Fibroblast of skin of abdomen (primary cell): ENCODE measurements at regions not wholly inside any gene's neighbourhood (a gene's known extent, or its start where the extent isn't known, plus 50 kb on each side); places are given as distances from the start of the nearest gene placed in this dataset.

ENCODE experiments used
- DNase-seq: peaks from one replicate; pipeline ENCODE4 v3.0.0-alpha.2; 2013

DNA sequence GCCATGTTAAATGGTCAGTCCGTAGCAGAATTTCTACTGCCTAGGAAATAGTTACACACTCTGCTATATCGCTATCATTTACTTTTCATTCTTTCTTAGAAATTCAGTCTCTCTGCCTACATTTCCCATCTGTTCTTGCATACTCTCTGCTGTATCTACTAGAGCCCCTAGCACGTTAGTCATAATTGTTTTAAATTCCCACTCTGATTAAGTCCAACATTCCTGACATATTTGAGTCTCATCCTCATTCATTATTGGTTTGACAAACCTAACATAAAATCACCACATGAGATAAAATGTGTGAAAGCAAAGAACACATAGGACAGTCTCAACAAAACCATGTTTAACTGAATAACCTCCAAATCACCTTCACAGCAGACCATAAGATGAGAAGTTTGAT, 513.6 kb downstream of the PLPP3 start:
- peak; percentile 86 for DNase-seq

DNA sequence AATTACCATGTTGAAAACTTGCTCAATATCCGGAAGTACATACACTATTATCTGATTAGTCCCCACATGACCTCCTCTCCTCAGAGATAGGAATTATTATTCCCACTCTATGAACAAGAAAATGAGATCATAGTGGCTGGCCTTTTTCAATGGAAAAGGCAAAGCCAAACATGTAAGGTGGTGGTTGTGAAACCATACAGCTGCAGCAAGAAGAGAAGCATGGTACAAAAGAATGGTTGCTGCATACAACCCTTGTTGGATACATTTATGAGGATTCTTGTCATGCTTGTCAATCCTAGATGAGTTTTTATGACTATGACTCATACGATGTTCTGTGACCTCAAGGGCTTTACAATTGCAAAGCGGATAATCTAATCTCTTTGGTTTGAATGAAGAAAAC, 514.7 kb downstream of the PLPP3 start:
- peak; percentile 85 for DNase-seq

DNA sequence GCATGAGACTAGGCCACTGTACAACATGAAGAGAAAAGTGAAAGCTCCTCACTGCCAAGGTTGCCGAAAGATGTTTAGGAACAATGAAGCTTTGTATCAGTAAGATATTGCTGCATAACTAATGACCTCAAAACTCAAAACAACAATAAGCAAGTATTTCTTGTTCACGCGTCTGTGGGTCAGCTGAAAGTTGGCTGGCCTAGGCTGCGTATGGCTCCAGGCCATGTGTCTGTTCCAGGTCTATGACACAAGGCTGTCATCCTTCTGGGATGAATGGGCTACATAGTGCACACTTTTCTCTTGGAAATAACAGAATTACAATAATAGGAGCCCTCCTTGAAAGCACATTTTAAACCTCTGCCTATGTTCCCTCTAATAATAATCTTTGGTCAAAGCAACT, 515.9 kb downstream of the PLPP3 start:
- no peak for DNase-seq

DNA sequence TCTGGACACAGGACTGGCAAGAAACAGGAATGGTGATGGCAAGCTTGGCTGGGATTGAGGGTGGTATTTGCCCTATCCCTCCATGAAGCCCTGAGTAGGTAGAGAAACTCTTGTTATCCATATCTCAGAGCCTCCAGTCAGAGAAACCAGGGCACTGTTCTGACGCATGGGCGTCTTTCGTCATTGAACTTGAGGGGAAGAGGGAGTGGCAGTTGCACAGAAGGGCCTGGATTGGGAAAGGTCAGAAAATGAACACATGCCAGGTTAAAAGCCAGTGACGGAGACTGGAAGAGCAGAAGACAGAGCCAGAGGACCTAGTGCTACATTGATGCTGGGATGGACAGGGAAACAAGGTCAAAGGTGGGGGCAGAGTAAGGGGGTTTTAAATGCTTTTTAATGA, 516.7 kb downstream of the PLPP3 start:
- DNase-seq: no peak

DNA sequence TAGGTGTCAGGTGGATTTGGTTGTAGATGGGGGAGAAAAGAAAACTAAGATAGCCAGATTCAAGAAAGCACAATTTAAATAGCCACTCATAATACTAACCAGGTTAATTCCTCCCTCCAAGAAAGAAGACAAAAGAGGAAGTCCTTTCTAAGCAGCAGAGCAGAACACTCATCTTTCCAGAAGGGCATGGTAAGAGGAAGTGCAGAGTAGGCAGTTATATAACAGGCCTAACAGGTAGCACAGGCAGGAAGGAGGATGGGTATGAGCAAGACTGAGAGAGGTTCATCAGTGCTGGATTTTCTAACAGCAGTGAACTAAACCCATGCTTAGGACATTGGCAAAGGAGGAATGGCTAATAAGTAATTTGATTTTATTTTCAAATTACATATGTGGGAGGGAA, 517.5 kb downstream of the PLPP3 start:
- DNase-seq: no peak

DNA sequence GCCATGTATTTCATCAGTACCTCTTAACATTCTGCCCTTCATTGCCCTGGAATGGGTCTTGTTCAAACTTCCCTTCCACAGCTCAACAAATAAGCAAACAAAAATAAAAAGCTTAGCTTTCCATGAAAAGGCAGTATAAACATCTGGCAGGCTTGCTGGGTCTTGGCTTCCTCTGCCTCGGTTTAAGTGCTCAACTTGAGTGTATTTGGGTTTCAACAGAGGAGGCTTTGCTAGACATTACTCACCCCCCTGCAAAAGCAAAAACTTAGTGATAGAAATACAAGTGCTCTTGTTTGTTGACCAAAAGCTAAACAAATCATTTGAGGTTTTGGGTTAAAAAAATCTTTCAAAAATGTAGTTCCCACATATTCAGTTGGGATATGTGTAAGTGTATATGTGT, 518.5 kb downstream of the PLPP3 start:
- DNase-seq: no peak

DNA sequence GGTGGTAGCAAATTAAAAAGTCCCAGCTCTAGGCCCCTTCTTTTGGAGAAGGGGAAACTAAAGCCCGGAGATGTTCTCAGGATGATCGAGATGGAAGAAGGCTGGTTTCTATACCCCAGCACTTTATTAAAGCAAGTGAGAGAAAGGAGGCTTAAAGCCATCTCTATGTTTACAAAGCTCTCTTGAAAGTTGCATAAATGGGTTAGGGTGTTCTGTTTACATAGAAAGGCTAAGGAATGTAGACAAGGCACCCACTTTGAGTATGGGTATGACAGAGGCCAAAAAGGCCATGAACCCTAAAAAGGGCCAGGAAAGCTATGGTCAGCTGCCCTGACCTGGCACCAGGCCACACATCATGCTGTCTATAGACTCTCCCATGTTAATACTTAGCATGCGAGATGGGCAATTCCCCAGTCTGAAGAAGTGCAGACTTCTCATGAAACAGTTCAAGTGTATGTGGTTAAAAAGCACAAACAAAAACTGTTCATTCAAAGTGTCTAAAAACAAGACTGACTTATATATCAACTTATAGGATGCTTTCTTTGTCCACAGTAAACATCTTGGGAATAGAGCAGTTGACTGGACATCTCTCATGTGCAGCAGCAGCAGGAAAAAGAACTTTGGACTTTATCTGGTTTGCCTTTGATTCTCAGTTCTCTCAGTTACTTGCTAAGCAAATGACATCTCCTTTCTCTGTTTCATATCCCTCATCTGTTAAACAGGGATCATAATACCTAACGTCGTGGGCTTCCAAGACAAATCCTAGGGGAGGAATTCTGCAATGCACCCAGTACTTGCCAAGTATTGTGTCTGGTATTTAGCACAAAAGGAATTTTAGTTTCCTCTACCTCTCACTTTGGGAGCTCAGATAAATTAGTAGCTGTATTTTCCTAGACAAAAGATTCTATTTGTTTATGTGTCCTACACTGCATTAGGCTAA, 521.6 kb downstream of the PLPP3 start:
- DNase-seq: peak; percentile 41

DNA sequence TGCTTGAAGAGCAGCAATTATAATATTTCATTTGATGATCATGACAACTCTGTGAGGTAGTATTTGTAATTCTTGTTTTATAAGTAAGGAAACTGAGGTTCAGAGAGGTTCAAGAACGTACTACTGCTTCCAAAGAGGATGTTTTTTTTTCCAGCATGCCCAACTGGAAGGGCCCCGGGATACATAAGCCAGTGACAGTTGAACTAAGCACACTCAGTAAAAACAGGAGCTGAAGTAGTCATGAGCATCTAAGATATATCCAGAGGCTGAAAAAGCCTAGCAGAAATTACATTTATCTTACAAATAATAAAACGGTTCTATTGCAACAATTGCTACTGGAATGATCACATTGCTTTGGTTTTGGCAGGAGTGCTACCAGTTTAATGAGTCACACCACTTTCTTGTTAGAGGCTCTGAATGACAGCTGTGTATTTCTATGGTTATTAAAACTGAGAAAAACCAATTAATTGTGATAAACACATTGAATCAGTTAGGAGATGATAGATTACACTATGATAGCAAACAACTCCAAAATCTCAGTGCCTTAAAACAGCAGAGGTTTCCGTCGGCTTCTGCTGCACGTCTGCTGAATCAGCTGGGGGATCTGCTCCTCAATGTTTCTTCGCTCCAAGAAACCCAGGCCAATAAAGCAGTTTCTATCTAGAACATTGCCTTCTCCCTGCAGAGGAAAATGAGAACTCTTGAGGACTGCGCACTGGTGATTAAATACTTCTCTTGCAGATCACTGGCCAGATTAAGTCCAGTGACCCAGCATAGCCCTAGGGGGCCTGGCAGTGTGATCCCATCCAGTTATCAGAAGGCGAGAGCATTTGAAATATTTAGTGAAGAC, 522.7 kb downstream of the PLPP3 start:
- peak; percentile 89 for DNase-seq

DNA sequence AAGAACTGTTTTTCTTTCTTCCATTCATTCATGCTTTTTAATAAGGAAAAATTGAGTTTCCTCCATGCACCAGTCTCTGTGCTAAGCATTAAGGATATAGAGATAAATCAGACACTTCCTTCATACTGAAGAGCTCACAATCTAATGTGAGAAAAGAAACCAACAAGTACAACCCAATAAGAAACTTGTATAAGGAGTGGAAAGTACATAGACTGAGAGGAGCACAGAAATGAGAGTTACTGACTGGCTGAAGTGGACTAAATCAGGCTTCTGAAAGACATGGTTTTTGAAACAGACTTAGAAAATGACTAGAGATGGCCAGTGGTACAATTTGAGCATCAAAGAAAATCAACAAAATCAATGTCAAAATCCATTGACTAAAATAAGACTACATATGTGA, 524.4 kb downstream of the PLPP3 start:
- no peak for DNase-seq

DNA sequence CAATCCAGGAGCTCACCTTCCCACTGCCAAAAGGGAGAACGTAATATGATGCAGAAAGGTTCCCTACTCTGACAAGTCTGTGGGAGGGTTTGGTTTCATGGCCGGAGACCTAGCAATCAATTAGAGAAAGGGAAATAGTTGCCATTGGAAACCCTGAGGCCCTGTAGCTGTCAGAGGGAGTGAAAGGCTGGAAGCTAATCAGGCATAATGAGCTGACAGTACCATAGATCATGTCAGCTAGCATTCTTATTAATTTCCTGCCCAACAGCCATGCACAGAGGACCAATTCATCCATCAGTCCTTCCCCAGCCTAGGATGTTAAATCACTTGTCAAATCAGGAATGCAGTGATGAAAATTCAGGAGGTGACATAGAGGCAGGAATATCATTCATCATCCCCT, 527.3 kb downstream of the PLPP3 start:
- peak; percentile 77 for DNase-seq

DNA sequence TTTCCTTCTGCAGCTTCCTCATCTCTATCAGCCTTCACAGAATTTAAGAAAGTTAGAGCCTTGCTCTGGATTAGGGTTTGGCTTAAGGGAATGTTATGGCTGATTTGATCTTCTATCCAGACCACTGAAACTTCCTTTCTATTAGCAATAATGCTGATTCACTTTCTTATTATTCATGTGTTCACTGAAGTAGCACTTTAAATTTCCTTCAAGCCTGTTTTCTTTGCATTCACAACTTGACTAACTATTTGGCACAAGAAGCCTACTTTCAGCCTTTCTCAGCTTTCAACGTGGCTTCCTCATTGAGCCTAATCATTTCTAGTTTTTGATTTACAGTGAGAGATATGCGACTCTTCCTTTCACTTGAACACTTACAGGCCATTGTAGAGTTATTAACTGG, 528.5 kb downstream of the PLPP3 start:
- DNase-seq: peak; percentile 42

DNA sequence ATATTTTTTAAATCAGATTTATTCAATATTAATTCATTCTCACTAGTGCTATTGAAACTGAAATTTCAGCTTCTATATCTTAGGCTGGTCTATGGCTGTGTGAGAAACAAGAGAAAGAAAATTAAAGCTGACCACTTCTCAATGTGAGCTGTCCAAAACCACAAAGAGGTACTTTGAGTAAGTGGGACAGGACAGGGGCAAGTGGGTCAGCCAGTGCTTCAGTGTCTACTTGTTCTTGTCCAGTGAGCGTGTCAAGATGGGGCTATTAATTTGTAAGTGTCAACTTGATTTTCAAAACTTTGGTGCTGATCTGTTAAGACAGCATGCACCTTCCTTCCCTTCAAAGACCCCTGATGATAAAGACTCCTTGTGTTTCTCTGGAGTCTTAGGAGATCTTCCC, 533.9 kb downstream of the PLPP3 start:
- DNase-seq: no peak

DNA sequence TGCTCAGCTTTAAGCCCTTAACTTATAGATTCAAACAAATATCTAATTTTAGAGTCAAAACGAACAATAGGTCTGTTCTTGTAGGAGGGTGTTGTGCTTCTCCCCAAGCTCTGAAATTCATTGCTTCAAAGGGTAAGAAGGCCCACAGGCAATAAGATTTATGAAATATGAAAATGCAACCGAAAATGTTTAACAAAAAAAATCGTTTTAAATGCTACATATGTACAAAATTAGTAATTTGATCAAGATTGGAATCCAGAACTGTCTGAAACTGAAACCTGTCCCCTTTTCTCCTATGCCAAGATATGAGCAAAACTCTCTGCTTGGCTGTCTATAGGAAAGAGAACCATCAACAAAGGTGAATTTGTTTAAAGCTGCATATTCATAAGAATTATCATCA, 534.3 kb downstream of the PLPP3 start:
- DNase-seq: no peak

DNA sequence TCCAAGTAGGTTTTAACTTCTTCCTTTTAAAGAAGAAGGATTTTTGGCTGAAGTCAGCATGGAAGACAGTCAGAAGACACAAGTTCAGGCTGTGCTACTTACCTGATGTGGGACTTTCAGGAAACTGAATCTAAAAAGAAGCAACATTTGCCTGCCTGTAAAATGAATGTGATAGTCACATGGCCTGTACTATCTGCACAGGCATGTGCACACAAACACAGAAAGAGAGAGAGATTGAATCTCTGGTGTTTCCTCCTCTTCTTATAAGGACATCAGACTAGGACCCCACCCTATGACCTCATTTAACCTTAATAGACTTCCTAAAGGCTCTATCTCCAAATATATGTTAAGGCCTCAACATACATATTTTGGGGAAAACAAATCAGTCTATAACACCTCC, 542.9 kb downstream of the PLPP3 start:
- no peak for DNase-seq

DNA sequence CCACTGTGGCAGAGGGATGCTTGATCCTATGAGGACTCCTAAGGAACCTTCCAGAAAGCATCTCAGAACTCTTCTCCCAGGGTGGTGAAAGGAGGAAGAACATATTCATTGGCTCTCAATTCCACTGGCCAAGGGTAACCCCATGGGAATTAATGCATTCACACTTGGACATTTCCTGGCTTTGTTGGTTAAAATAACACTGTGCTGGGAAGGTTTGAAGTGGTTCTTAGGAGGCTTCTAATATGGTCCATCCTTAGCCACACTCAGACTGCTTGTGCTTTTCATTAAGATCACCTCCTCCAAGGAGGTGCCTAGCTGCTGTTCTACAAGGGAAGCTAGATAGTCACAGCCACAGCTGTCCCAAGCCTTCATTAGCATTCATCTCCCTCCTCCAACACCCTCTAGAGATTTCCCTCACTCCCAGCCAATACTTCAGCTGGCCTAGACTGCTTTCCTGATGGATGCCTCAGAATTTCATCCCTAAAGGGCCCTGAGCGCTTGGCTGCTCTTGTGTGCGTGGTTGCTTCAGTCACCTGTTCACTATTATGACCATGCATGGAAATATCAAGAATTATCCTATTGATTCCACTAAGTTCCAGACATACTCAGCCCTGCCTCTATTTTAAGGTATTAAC, 544.4 kb downstream of the PLPP3 start:
- DNase-seq: no peak

DNA sequence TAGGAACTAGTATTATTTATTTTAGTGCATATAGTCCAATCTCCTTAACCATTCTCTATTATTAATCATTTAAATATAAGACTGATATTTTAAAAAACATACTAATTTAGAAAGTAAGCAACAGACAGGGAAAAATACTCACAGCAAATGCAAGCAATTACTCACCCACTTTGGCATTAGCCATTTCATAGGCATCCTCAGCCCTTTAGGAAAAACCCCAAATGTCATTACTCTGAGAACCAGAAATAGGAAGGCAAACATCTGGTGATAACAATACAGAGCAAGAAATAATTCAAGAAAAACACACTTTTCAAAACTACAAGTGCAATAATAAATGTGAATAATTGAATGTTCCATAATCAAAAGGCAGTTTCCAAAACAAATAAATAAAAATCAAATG, 545.1 kb downstream of the PLPP3 start:
- DNase-seq: peak; percentile 72

DNA sequence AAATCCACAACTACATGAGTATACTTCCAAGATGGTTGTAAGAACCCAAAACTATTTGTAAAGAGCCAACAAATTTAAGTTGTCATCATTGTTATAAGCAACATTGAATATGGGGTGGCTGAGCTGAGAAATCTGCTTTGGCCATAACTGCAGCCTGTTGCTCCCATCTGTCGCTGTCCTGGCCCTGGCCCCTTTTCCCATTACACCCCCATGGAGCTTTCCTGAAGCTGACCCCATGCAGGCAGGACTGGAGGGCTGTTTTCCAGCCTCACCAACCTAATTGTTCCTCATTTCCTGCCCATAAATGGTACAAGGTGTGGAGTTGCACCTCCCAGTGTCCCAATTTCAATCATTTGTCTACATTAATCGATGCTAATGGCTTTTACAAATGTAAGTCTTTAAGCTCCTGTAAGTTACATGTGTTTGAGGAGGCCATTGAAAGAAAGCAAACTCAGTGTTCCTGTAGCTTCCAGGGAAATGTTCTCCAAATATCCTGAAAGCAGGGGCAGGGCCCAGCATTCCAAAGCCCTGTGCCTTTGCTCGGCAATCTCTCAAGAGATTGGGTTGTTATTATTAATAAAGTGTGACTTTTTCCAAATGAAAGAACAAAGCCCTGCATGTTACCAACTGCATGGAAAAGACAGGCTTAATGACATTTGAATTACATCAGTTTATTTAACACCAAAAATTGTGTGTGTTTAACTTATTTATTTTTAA, 545.9 kb downstream of the PLPP3 start:
- DNase-seq: no peak

DNA sequence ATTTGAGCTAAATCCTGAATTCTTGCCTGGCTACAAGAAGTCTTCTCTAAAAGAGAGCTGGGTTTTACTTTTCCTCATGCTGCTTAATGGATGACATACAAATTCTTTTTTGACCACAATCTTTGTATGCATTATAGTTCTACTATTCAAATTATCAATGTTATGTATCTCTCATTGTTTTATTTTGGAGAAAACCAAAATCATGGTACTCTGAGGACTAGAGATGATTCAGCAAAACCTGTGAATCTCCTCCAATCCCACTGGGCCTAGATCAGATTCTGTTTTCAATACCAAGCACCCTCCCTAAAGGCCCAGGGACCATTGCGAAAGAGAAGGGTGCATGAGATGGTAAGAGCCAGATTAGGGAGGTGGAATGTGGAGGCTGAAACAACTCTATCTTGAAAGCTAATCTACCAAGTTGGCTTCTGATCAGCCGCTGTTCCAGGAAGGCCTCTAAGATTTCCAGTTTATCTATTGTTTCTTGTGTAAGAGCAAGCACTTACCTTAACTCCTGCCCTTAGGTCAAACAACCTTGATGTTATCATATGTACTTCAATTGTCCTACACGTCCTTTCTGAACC, 547.2 kb downstream of the PLPP3 start:
- DNase-seq: no peak

DNA sequence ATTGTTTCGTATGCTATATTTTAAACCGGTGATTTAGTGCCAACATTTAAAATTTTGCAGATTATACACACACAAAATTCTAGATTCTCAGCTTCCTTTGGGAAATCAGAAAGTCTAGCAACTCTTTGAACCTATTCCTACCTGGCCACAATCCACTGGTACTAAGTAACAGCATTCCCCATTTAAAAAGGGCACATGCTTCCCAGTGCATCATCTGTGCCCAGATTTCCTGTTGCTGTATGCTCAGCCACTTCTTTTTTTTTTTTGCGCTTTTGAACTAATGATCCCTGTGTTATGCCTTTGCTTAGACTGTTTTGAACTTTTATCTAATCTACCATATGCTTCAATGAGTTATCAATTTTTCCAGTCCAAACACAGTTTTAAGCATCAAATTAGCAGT, 548.4 kb downstream of the PLPP3 start:
- DNase-seq: no peak

DNA sequence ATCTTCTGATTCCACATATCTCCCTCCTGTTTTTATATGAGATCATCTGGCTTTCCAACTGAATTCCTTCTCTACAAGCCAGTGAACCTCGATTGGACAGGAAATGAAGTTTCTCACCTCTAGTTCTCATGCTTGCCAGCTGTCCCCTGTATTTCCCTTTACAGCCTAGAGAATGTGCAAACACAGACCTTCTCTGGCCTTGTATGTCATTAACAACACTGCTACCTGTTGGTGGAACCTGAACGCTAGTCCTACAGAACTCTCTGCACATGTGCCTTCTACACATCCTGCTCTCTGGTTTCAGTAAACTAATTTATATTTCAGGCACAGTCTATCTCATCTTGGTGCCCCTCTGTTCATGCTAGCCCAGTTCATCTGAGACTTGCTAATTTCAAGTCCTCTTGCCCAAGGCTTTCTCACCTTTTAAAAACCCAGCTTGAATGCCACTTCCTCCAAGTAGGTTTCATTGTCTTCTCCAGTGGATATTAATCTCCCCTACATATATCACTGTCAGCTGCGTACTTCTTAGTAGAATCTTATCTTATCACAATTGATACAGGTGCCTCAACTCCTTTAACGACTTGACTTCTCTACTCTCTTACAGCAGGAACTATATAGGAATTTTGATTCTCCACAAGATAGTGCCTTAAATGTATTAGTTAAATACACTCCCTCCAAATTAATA, 549.9 kb downstream of the PLPP3 start:
- DNase-seq: no peak

DNA sequence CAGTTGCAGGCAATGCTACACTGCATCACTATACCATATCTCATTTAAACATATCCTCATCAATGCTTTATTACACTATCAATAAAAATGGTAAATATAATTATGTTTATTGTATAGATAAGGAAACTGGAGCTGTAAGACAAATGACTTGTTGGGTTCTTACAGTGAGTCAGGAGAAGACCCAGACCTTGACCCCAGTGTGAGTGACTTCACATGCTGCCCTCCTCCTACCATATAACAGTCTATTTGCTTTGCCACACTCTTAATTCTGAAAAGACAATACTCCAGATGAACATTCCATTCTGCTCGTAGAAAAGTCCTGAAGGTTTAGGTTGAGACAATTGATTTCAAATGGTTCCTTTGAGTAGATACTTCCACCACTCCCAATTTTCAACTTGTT, 550.5 kb downstream of the PLPP3 start:
- no peak for DNase-seq

DNA sequence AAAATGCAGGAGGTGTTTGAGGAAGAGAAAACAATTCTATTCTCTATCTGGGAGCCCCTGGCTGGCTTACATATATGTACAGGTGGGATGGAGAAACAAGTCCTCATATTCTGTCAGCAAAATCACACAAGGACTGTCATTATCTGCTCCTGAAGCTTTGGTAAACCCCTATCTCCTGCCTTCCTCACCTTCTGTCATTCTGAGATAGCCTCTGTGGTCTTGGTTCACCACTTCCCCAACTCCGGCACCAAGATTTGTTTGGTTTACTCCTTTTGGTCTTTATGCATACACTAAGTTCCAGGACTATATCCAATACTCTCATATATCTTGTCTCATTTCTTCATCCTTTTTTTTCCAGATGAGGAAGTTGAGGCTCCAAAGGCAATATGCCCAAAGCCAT, 551.1 kb downstream of the PLPP3 start:
- DNase-seq: no peak
